ENCODE measurements at regions not wholly inside any gene's neighbourhood (a gene's known extent, or its start where the extent isn't known, plus 50 kb on each side); places are given as distances from the start of the nearest gene placed in this dataset.

- Histone ChIP-seq H4K20me1 (replicated peaks; ENCODE audit: insufficient read depth) (no peaks in the 10 kb centered on the region), H3K27ac (ENCODE audit: low read depth) (no peak overlapping the region), H3K36me3 (ENCODE audit: insufficient read depth) (no peaks in the 10 kb centered on the region), H3K4me1 (ENCODE audit: insufficient read depth) (no peaks in the 10 kb centered on the region), H2AFZ (no peak overlapping the region), H3K27me3 (ENCODE audit: insufficient read depth) (no peaks in the 10 kb centered on the region), H3F3A (replicated peaks; ENCODE audit: low read depth) (no peaks in the 10 kb centered on the region), H3K4me2 (no peak overlapping the region), H3K4me3 (no peak overlapping the region), H3K79me2 (replicated peaks; ENCODE audit: insufficient read depth) (no peaks in the 10 kb centered on the region), H3K9me2 (ENCODE audit: insufficient read depth) (no peaks in the 10 kb centered on the region)
- ATAC-seq (no peak), DNase-seq (ENCODE audit: low spot score) (no peak)
- no peaks in the 10 kb centered on the region for H3K27me3 Mint-ChIP-seq (ENCODE audit: insufficient read depth, low read depth, poor library complexity)
- no peaks in the 10 kb centered on the region for H3K36me3 Mint-ChIP-seq (ENCODE audit: low read depth)
- no peaks in the 10 kb centered on the region; the same call in 1 of the 3 replicates for H3K4me1 Mint-ChIP-seq
- H3K9me3 Mint-ChIP-seq = no peaks in the 10 kb centered on the region
- no peak overlapping the region for H3K27ac Mint-ChIP-seq
- TF ChIP-seq ZNF331 (CRISPR knock-in tag; IDR thresholded peaks at IDR 0.05; ENCODE audit: low read depth) = no peak
- TF ChIP-seq JUNB (IDR thresholded peaks at IDR 0.05; ENCODE audit: unreplicated experiment) = no peak
- no peak for TF ChIP-seq ETS1 (IDR thresholded peaks at IDR 0.05)
- no peak for TF ChIP-seq POLR2AphosphoS5 (IDR thresholded peaks at IDR 0.05; ENCODE audit: low read depth)
- no peak for TF ChIP-seq EZH2phosphoT487 (IDR thresholded peaks at IDR 0.05; ENCODE audit: unreplicated experiment)
- TF ChIP-seq ZNF114 (CRISPR knock-in tag; IDR thresholded peaks at IDR 0.05) = no peak
- TF ChIP-seq CREB1 (CRISPR knock-in tag; IDR thresholded peaks at IDR 0.05; ENCODE audit: low read depth) = no peak
- no peak overlapping the region for H3K4me3 Mint-ChIP-seq
Measured at GRCh38 chr20:7606941-7607340, 333.3 kb downstream of the HAO1 start.

GRCh38 chr20:7608250-7608649 is 332.0 kb downstream of the HAO1 start:
- H3K27me3 ChIP-seq (ENCODE audit: insufficient read depth) = no peaks in the 10 kb centered on the region
- no peak overlapping the region for H3K27ac Mint-ChIP-seq
- H3K4me3 ChIP-seq = no peak overlapping the region
- H3K36me3 Mint-ChIP-seq (ENCODE audit: low read depth) = no peaks in the 10 kb centered on the region
- H4K20me1 ChIP-seq (replicated peaks; ENCODE audit: insufficient read depth) = no peaks in the 10 kb centered on the region
- no peaks in the 10 kb centered on the region for H3K9me3 Mint-ChIP-seq
- H3K4me1 ChIP-seq (ENCODE audit: insufficient read depth) = no peaks in the 10 kb centered on the region
- H3K27ac ChIP-seq (ENCODE audit: low read depth) = no peak overlapping the region
- no peaks in the 10 kb centered on the region for H3K27me3 Mint-ChIP-seq (ENCODE audit: insufficient read depth, low read depth, poor library complexity)
- no peaks in the 10 kb centered on the region for H3F3A ChIP-seq (replicated peaks; ENCODE audit: low read depth)
- no peaks in the 10 kb centered on the region for H3K9me2 ChIP-seq (ENCODE audit: insufficient read depth)
- H3K36me3 ChIP-seq (ENCODE audit: insufficient read depth) = no peaks in the 10 kb centered on the region
- H3K79me2 ChIP-seq (replicated peaks; ENCODE audit: insufficient read depth) = no peaks in the 10 kb centered on the region
- H2AFZ ChIP-seq = no peak overlapping the region
- H3K4me3 Mint-ChIP-seq = no peak overlapping the region
- H3K4me2 ChIP-seq = no peak overlapping the region
- H3K4me1 Mint-ChIP-seq = no peaks in the 10 kb centered on the region
- ATAC-seq = no peak
- TF ChIP-seq STAT1 (IDR thresholded peaks at IDR 0.05; ENCODE audit: unreplicated experiment) (no peak), POLR2AphosphoS5 (IDR thresholded peaks at IDR 0.05; ENCODE audit: low read depth) (no peak), ZNF114 (CRISPR knock-in tag; IDR thresholded peaks at IDR 0.05) (no peak)
- TF ChIP-seq, protein P1, sequence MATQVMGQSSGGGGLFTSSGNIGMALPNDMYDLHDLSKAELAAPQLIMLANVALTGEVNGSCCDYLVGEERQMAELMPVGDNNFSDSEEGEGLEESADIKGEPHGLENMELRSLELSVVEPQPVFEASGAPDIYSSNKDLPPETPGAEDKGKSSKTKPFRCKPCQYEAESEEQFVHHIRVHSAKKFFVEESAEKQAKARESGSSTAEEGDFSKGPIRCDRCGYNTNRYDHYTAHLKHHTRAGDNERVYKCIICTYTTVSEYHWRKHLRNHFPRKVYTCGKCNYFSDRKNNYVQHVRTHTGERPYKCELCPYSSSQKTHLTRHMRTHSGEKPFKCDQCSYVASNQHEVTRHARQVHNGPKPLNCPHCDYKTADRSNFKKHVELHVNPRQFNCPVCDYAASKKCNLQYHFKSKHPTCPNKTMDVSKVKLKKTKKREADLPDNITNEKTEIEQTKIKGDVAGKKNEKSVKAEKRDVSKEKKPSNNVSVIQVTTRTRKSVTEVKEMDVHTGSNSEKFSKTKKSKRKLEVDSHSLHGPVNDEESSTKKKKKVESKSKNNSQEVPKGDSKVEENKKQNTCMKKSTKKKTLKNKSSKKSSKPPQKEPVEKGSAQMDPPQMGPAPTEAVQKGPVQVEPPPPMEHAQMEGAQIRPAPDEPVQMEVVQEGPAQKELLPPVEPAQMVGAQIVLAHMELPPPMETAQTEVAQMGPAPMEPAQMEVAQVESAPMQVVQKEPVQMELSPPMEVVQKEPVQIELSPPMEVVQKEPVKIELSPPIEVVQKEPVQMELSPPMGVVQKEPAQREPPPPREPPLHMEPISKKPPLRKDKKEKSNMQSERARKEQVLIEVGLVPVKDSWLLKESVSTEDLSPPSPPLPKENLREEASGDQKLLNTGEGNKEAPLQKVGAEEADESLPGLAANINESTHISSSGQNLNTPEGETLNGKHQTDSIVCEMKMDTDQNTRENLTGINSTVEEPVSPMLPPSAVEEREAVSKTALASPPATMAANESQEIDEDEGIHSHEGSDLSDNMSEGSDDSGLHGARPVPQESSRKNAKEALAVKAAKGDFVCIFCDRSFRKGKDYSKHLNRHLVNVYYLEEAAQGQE (IDR thresholded peaks at IDR 0.05; ENCODE audit: unreplicated experiment) = peak; percentile 81
- DNase-seq (ENCODE audit: low spot score) = peak; percentile 41

All from GM23338 (cell line).